G401.6 (cell line): ENCODE measurements at regions not wholly inside any gene's neighbourhood (a gene's known extent, or its start where the extent isn't known, plus 50 kb on each side); places are given as distances from the start of the nearest gene placed in this dataset.

ENCODE experiments used
- FAIRE-seq: peaks from 2 replicates; lab custom pipeline; 2012; peaks lifted over from hg19 to GRCh38; lab: Jason Lieb, UNC

- FAIRE-seq = no peak
These were observed 173.6 kb downstream of the ARHGAP12 start for GRCh38 chr10:31754803-31755624.

GRCh38 chr10:31753681-31754080, 174.9 kb downstream of the ARHGAP12 start:
- no peak for FAIRE-seq

- FAIRE-seq = no peak
These were observed 176.5 kb downstream of the ARHGAP12 start for GRCh38 chr10:31752170-31752569.

GRCh38 chr10:31751738-31752080, 176.9 kb downstream of the ARHGAP12 start:
- no peak for FAIRE-seq

DNA sequence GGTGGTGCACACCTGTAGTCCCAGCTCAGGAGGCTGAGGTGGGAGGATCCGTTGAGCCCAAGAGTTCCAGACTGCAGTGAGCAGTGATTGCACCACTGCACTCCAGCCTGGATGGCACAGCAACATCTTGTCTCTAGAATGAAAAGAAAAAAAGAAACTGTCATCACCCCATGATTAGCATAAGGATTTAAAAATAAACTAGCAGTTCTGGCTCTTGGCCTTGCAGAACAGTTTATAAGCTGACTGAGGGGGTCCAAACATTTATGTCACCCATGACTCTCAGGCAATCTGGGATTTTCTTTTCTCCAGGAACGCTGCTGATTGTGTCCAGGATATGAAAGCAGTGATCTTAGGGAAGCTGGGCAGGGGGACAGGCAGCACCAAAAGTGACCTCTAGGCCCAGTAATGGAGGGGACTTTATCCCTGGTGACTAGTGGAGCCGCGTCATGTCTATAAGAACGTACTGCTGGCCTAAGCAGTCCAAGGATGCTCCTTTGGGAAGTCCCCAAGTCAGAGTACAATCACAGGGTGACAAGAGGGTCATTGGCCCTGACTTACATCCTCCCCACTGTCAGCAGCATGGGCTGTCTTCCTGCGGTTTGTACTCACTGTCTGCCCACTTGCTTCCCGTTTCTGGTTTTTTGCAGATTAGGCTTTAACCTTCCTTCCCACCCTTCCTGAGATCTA, 177.4 kb downstream of the ARHGAP12 start:
- FAIRE-seq = no peak

GRCh38 chr10:31749981-31750840, 178.4 kb downstream of the ARHGAP12 start:
- FAIRE-seq = no peak

DNA sequence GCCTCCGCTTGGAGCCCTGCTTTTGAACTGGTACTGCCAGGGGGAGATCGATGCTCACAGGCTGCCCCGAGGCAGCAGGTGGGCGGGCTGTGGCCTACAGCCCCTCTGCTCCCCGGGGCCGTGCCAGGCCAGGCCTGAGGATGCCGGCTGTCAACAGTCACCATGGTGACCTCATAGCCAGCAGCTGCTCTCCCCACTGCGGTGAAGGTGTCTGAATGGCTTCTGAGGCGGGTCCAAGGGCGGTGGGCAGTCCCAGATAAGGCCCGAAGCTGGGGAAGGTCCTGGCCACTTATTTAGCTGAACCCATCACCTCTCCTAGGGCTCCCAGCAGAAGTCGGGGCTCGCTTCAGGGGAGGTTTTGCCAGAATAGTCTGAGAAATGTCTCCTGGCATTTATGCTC, 179.3 kb downstream of the ARHGAP12 start:
- FAIRE-seq = no peak

DNA sequence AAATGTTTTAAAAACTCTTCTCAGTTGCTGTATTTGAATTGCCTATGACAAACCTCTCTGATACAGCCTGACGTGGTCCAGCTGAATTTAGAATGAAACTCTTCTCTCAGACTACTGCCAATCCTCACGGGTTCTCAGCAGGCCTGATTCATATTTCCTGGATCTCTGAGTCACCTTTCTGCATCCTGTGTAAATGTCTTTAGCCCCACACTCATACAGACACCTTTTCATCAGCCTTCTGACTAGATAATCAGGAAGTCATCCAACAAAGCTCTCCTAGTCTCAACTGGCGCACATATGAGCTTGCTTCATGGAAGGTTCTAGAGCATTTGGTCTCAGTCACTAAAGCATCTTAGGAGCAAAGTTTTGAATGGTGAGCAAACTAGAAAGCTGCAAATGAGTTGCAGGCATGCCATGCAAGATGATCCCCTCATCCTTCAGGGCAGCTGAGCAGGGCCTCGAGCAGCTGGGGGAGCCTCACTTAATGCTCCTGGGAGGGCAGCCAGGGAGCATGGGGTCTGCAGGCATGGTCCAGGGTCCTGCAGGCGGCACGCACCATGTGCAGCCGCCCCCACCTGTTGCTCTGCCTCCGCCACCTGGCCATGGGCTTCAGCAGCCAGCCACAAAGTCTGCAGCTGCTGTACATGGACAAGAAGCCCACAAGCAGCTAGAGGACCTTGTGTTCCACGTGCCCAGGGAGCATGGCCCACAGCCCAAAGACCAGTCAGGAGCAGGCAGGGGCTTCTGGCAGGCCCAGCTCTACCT, 182.8 kb downstream of the ARHGAP12 start:
- FAIRE-seq = no peak

- no peak for FAIRE-seq
These were observed 184.6 kb downstream of the ARHGAP12 start for GRCh38 chr10:31744025-31744424.

DNA sequence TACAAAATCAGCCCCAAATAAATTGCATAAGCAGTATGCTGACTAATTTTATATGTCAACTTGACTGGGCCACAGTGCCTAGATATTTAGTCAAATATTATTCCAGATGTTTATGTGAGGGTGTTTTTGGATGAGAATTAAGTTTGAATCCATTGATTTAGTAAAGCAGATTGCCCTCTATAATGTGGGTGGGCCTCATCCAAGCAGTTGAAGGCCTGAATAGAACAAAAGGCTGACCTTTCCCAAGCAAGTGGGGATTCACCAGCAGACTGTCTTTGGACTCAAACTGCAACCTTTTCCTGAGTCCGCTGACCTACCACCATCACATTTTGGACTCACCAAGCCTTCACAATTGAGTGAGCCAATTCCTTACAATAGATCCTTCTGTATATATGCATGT, 186.4 kb downstream of the ARHGAP12 start:
- no peak for FAIRE-seq

- FAIRE-seq = no peak
These were observed 187.2 kb downstream of the ARHGAP12 start for GRCh38 chr10:31741473-31741872.

GRCh38 chr10:31739711-31740110, 188.9 kb downstream of the ARHGAP12 start:
- FAIRE-seq = no peak

GRCh38 chr10:31739146-31739545, 189.5 kb downstream of the ARHGAP12 start:
- no peak for FAIRE-seq

GRCh38 chr10:31731711-31732110, 196.9 kb downstream of the ARHGAP12 start:
- no peak for FAIRE-seq

GRCh38 chr10:31730776-31731175, 197.9 kb downstream of the ARHGAP12 start:
- no peak for FAIRE-seq

DNA sequence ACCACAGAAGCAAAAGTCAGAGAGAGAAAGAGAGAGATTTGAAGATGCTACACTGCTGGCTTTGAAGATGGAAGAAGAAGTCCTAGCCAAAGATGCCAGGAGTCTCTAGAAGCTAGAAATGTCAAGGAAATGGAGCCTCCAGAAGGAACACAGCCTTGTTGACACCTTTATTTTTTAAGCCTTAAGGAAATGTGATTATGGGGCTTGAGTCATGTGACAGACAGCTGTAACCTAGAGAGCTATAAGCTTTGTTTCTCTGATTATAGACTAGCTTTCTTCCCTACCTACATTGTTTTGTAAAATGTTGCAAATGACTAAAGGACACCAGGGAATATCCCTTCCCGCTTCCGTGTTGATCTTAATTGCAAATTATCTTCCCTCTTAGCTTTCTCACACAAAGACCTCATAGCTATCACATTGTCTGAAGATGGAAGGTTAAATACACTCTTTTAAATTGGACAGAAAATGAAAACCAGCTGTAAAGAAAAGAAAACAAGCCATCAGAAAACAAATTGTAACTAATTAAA, 199.9 kb downstream of the ARHGAP12 start:
- FAIRE-seq = no peak

- FAIRE-seq = no peak
These were observed 203.2 kb downstream of the ARHGAP12 start for GRCh38 chr10:31725436-31725835.

DNA sequence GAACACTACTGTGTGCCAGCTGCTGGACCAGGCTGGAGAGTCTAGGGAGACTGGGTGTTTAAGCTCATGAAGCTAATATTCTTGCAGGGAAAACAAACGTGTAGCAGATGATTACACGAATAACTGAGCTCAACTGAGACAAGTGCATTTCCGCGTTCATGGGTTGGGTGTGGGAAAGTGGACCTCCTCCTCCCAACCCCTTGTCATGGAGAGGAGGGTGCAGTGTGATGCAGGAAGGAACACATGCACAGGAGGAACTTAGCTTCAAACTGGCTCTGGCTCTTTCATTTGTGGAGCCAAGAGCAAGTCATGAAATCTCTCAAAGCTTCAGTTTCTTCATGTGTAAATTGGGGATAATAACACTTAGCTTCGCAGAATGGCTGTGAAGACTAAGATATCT, 204.3 kb downstream of the ARHGAP12 start:
- no peak for FAIRE-seq

- no peak for FAIRE-seq
These were observed 205.4 kb downstream of the ARHGAP12 start for GRCh38 chr10:31723106-31723750.

DNA sequence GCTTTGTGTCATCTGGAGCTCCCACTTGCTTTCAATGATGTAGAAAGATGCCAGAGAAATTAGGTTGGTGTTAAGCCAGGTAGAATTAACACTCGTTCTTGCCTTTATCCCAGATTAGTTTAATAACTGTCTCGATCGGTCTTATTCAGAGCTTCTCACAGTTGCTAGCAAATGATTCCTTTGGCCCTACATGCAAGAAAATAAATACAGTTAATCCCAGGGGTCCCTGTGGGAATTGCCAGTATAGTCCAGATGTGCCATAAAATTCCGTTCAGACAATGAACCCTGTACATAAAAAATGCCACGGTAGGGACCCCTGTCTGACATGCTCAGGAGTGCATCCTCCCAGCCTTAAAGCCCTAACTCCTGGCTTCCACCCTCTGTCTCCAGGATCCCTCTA, 207.5 kb downstream of the ARHGAP12 start:
- no peak for FAIRE-seq

- FAIRE-seq = no peak
These were observed 208.1 kb downstream of the ARHGAP12 start for GRCh38 chr10:31720546-31720945.
